Right lobe of liver (tissue), 4 donors: ENCODE measurements at regions not wholly inside any gene's neighbourhood (a gene's known extent, or its start where the extent isn't known, plus 50 kb on each side); places are given as distances from the start of the nearest gene placed in this dataset.

ENCODE experiments used
- CTCF ChIP-seq, 4 donors: fragments of 200-600 bp in 3 of 4; fragments of 450-650 bp in 1 of 4; IDR thresholded peaks; one replicate each; pipeline versions ENCODE4 v1.5.1 to v1.8.0; 2016 to 2022; ENCODE audit warnings: antibody characterized with exemption in 4 of 4, mild to moderate bottlenecking in 2 of 4
- POLR2A ChIP-seq: fragments of 450-650 bp; IDR thresholded peaks from one replicate; pipeline ENCODE4 v1.6.1; 2017; ENCODE audit warnings: antibody characterized with exemption, mild to moderate bottlenecking
- donor health status: DM: no; HTN: no; CAD: no.
- donor health status: DM: no; HTN: no; CAD: no.
- donor health status: DM: no; HTN: yes; CAD: no.

GRCh38 chr9:79266986-79267385 is 304.8 kb upstream of the TLE4 start:
- TF ChIP-seq CTCF (IDR thresholded peaks at IDR 0.05) (no peak), POLR2A (no peak)
